Superior temporal gyrus (tissue), 1 donor: ENCODE measurements at regions not wholly inside any gene's neighbourhood (a gene's known extent, or its start where the extent isn't known, plus 50 kb on each side); places are given as distances from the start of the nearest gene placed in this dataset.

Experiments used
- DNase-seq: peaks from one replicate; pipeline ENCODE4 v3.0.0-alpha.2; 2016; ENCODE audit errors: extremely low spot score

- no peak for DNase-seq
Observed at GRCh38 chr6:110033101-110033500, 55.0 kb downstream of the GPR6 start.

GRCh38 chr6:110033749-110034666 is 55.9 kb downstream of the GPR6 start:
- no peak for DNase-seq

- DNase-seq: no peak
Observed at GRCh38 chr6:110034667-110035036, 56.5 kb downstream of the GPR6 start.

DNA sequence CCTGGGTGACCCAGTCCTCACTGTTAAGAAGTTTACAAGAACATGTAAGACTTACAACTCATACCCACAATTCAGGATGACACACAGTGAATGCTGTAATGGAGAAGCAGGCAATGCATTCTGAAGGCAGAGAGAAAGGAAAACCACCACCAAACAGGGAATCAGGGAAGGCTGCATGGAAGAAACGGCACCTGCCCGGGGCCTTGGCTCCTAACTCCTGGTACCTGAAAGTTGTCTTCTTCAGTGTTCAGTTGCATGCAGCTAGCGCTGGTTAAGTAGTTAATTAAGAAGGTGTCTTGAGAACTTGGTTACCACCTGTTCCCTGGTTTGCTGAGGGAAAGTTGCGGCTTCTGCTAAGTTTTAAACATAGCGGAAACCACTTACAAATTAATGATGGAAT is 57.2 kb downstream of the GPR6 start:
- no peak for DNase-seq

GRCh38 chr6:110036408-110037302 is 58.5 kb downstream of the GPR6 start:
- DNase-seq: no peak

GRCh38 chr6:110037726-110038295 is 59.7 kb downstream of the GPR6 start:
- no peak for DNase-seq

- DNase-seq: peak; percentile 93
Observed at GRCh38 chr6:110039364-110039980, 61.4 kb downstream of the GPR6 start.

DNA sequence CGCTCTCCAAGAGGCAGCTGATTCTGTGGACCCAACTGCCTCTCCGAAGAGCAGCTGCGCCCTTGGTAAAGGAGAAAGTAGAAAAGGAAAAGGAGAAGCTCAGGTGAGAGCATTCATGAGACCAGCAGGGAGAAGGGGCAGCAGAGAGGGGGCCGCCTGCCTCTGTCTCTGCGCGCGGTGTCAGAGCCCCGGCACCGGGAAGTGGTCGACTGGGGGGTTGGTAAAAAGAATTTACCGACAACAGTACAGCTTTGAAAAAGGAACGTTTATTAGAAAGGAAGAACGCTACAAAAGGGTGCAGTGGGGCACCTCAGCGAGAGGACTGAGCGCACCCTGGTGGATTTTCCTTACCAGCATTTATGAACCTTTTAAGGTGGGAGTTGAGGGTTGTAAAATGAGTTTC is 61.9 kb downstream of the GPR6 start:
- DNase-seq: peak; percentile 32

DNA sequence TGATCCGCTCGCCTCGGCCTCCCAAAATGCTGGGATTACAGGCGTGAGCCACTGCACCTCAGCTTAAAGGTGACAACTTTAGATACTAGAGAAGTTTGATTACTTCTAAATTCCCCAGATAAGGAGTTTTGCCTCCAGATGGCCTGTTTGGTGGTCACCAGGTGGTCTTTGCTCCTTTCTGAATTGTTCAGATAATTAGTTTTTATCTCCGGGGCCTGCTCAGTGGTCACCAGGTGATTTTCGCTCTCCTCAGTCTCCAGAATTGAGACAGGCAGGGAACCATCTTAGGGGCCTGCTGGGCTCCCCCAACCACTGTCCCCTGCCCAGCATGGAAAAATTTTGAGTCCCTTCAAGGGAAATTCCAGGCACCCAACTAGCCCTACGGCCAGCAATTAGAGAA is 62.6 kb downstream of the GPR6 start:
- DNase-seq: no peak

DNA sequence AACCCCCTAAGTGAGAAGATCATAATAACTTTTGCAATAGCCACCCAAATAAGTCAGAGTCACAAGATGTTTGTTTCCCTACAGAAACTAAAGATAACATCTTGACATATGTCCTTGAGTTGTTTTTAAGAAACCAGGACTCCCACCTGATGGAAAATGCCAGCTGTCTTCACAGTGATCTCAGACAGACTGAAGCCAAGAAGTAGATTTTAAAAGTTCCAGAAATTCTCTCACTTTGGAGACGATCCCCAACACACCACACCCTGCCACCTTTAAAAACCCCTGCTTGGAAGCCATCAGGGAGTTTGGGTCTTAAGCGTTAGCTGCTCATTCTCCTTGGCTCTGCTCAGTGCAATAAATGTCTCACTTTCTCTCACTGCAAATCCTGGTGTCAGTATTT is 63.0 kb downstream of the GPR6 start:
- DNase-seq: peak; percentile 51

- DNase-seq: no peak
Observed at GRCh38 chr6:110041830-110042229, 63.7 kb downstream of the GPR6 start.

- DNase-seq: no peak
Observed at GRCh38 chr6:110042670-110043296, 64.7 kb downstream of the GPR6 start.

GRCh38 chr6:110043366-110043994 is 65.4 kb downstream of the GPR6 start:
- no peak for DNase-seq

DNA sequence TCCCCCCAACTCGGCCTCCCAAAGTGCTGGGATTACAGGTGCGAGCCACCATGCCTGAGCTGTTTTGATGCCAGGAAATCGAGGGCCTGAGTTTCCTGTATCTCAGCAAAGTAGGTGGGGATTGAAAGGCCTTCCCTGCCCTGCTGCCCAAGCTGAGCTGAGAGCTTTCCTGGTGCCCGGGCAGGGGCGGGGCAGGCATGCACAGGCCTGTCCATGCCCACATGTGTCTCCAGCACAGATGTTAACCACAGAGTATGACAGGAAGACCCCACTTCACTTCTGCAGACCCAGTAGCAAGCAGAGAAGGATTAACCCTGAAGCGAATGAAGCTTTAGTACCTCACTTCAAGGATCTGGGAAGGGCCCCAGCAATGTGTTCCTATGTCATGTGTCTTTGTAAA is 66.0 kb downstream of the GPR6 start:
- no peak for DNase-seq

DNA sequence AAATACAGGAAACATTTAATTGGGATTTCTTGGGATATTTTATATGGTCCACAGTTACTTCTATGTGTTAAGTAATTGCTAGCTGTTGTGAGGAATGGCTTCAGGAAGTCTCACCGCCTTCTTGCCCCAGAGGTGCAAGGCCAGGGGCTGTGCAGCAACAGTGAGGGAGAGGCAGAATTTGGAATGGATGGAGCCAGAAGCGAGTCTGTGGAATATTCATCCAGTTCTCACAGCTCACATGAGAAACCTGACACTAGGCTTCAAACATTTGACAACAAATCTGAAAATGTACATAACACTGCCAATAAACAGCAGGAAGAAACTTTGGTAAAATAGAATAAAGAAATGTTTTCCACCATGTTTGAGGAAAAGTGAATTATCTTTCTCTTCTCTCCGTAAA is 66.5 kb downstream of the GPR6 start:
- no peak for DNase-seq

DNA sequence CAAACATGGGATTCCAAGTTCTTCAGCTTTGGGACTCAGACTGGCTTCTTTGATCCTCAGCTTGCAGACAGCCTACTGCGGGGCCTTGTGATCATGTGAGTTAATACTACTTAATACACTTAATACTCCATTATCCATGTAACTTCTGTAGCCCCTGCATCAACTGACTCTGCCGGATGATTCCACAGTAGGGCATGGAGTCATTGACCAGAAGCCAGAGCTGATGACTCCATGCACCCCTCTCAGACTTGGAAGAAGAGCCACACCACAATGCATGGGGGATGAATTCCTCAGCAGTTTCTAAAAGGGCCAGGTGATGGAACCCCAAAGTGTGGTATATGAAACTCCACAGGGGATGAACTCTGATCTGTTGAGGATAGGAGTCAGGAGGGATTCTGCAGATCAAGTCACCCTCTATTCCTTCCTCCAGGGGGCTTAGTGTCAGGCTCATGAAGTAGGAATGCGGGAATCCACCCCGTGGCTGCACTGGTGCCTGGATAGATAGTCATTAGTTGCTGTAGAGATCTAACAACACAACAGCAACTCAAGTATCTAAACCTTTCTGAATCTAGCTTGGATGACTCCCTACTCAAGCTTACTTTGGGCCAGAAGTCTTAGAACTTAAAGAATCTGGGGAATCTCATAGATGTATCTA is 70.2 kb downstream of the GPR6 start:
- DNase-seq: no peak

GRCh38 chr6:110049696-110050439 is 71.8 kb downstream of the GPR6 start:
- no peak for DNase-seq
